MM.1S (cell line): ENCODE measurements at regions not wholly inside any gene's neighbourhood (a gene's known extent, or its start where the extent isn't known, plus 50 kb on each side); places are given as distances from the start of the nearest gene placed in this dataset.

Source experiments
- DNase-seq: peaks from one replicate; pipeline ENCODE4 v3.0.0-alpha.2; 2015
- H2AFZ ChIP-seq: fragments of 300-600 bp; sonication (generic); 2 replicates; pipeline ENCODE4 v1.6.0; 2016; ENCODE audit warnings: antibody characterized with exemption, low read length
- H3F3A ChIP-seq: fragments of 300-600 bp; sonication (generic); 2 replicates; pipeline ENCODE4 v1.6.1; 2016; ENCODE audit warnings: mild to moderate bottlenecking, antibody characterized with exemption, low read length, moderate library complexity, mixed read lengths; ENCODE audit not compliant: insufficient read depth
- H3K27ac ChIP-seq: fragments of 300-600 bp; sonication (generic); 2 replicates; pipeline ENCODE4 v1.5.1; 2016; ENCODE audit warnings: mild to moderate bottlenecking, low read length
- H3K27me3 ChIP-seq: fragments of 300-600 bp; sonication (generic); replicated peaks from 2 replicates; pipeline ENCODE4 v1.6.0; 2016; ENCODE audit warnings: low read length; ENCODE audit not compliant: insufficient read depth
- H3K36me3 ChIP-seq: fragments of 300-600 bp; sonication (generic); replicated peaks from 2 replicates; pipeline ENCODE4 v1.6.1; 2016; ENCODE audit warnings: mild to moderate bottlenecking, low read length, mixed read lengths; ENCODE audit not compliant: insufficient read depth
- H3K4me1 ChIP-seq: fragments of 300-600 bp; sonication (generic); 2 replicates; pipeline ENCODE4 v1.6.1; 2016; ENCODE audit warnings: low read length, mixed read lengths
- H3K4me2 ChIP-seq: fragments of 300-600 bp; sonication (generic); 2 replicates; pipeline ENCODE4 v1.6.0; 2016; ENCODE audit warnings: low read depth, low read length
- H3K4me3 ChIP-seq: fragments of 300-600 bp; sonication (generic); 2 replicates; pipeline ENCODE4 v1.5.1; 2016; ENCODE audit warnings: low read length, mixed read lengths
- H3K79me2 ChIP-seq: fragments of 300-600 bp; sonication (generic); 2 replicates; pipeline ENCODE4 v1.6.1; 2016; ENCODE audit warnings: mixed run types, low read length, mixed read lengths
- H3K9ac ChIP-seq: fragments of 300-600 bp; sonication (generic); 2 replicates; pipeline ENCODE4 v1.6.1; 2016; ENCODE audit warnings: low read length, mixed read lengths
- H3K9me2 ChIP-seq: fragments of 300-600 bp; sonication (generic); replicated peaks from 2 replicates; pipeline ENCODE4 v1.6.1; 2016; ENCODE audit warnings: mild to moderate bottlenecking, low read length, mixed read lengths; ENCODE audit not compliant: insufficient read depth
- H3K9me3 ChIP-seq: fragments of 300-600 bp; sonication (generic); replicated peaks from 2 replicates; pipeline ENCODE4 v1.6.1; 2016; ENCODE audit warnings: mild to moderate bottlenecking, low read length, mixed read lengths; ENCODE audit not compliant: insufficient read depth
- H4K20me1 ChIP-seq: fragments of 300-600 bp; sonication (generic); 2 replicates; pipeline ENCODE4 v1.6.1; 2016; ENCODE audit warnings: mild to moderate bottlenecking, low read length, moderate library complexity, mixed read lengths; ENCODE audit not compliant: insufficient read depth
- CTCF ChIP-seq: fragments of 300-600 bp; sonication (generic); IDR thresholded peaks from 2 replicates; pipeline ENCODE4 v1.5.1; 2016; ENCODE audit warnings: antibody characterized with exemption, low read length, mixed read lengths
- EZH2 ChIP-seq: fragments of 300-600 bp; sonication (generic); optimal IDR thresholded peaks from 2 replicates; pipeline ENCODE3; 2017; ENCODE audit warnings: low read depth, mild to moderate bottlenecking, antibody characterized with exemption, low read length, mixed read lengths
- EZH2phosphoT487 ChIP-seq: fragments of 300-600 bp; sonication (generic); IDR thresholded peaks from 2 replicates; pipeline ENCODE4 v1.6.1; 2018; ENCODE audit warnings: antibody characterized with exemption, low read length

GRCh38 chr5:114007678-114008077 is 354.2 kb upstream of the KCNN2 start:
- DNase-seq = no peak
- H3K9ac ChIP-seq = no peak overlapping the region
- no peaks in the 10 kb centered on the region for H3K79me2 ChIP-seq
- H3K27me3 ChIP-seq = no peaks in the 10 kb centered on the region
- no peak overlapping the region for H3K4me2 ChIP-seq
- H3K9me3 ChIP-seq = no peaks in the 10 kb centered on the region
- no peak overlapping the region for H3K4me3 ChIP-seq
- no peaks in the 10 kb centered on the region for H4K20me1 ChIP-seq
- no peaks in the 10 kb centered on the region for H3F3A ChIP-seq
- no peaks in the 10 kb centered on the region for H3K9me2 ChIP-seq
- no peak overlapping the region for H3K27ac ChIP-seq
- TF ChIP-seq EZH2phosphoT487 = no peak
- H3K4me1 ChIP-seq = no peaks in the 10 kb centered on the region
- H3K36me3 ChIP-seq = no peaks in the 10 kb centered on the region
- H2AFZ ChIP-seq = no peak overlapping the region

- H3K9ac ChIP-seq = no peak overlapping the region
- TF ChIP-seq CTCF (no peak), EZH2 (no peak), EZH2phosphoT487 (no peak)
- H3F3A ChIP-seq = no peaks in the 10 kb centered on the region
- H3K9me3 ChIP-seq = no peaks in the 10 kb centered on the region
- no peak overlapping the region for H3K4me3 ChIP-seq
- H3K27me3 ChIP-seq = no peaks in the 10 kb centered on the region
- no peak overlapping the region for H3K27ac ChIP-seq
- no peak overlapping the region for H2AFZ ChIP-seq
- DNase-seq = no peak
- no peaks in the 10 kb centered on the region for H3K36me3 ChIP-seq
- no peaks in the 10 kb centered on the region for H4K20me1 ChIP-seq
- H3K4me2 ChIP-seq = no peak overlapping the region
- H3K4me1 ChIP-seq = no peaks in the 10 kb centered on the region
- no peaks in the 10 kb centered on the region for H3K9me2 ChIP-seq
- H3K79me2 ChIP-seq = no peaks in the 10 kb centered on the region
These were observed 351.5 kb upstream of the KCNN2 start for GRCh38 chr5:114010362-114010761.

GRCh38 chr5:114018186-114018585 is 343.7 kb upstream of the KCNN2 start:
- Histone ChIP-seq H3K9me2 (no peaks in the 10 kb centered on the region), H3K27me3 (no peaks in the 10 kb centered on the region), H3K9ac (no peak overlapping the region), H3F3A (no peaks in the 10 kb centered on the region), H2AFZ (no peak overlapping the region), H3K4me1 (no peaks in the 10 kb centered on the region), H3K4me2 (no peak overlapping the region), H3K27ac (no peak overlapping the region), H3K9me3 (no peaks in the 10 kb centered on the region), H3K4me3 (no peak overlapping the region), H3K36me3 (no peaks in the 10 kb centered on the region), H4K20me1 (no peaks in the 10 kb centered on the region), H3K79me2 (no peaks in the 10 kb centered on the region)
- no peak for DNase-seq
- TF ChIP-seq CTCF = no peak; the same call in 1 of the 2 replicates
- TF ChIP-seq EZH2phosphoT487 = no peak
- no peak for TF ChIP-seq EZH2

- Histone ChIP-seq H3K4me2 (no peak overlapping the region), H3K9me2 (no peaks in the 10 kb centered on the region), H3K79me2 (no peaks in the 10 kb centered on the region), H3K27ac (no peak overlapping the region), H2AFZ (no peak overlapping the region), H3F3A (no peaks in the 10 kb centered on the region), H3K36me3 (no peaks in the 10 kb centered on the region), H4K20me1 (no peaks in the 10 kb centered on the region), H3K9me3 (no peaks in the 10 kb centered on the region), H3K27me3 (no peaks in the 10 kb centered on the region), H3K9ac (no peak overlapping the region), H3K4me3 (no peak overlapping the region), H3K4me1 (no peaks in the 10 kb centered on the region)
- TF ChIP-seq CTCF (no peak), EZH2phosphoT487 (no peak), EZH2 (no peak)
- DNase-seq = no peak
These were observed 323.1 kb upstream of the KCNN2 start for GRCh38 chr5:114038756-114039155.
